ENCODE measurements at regions not wholly inside any gene's neighbourhood (a gene's known extent, or its start where the extent isn't known, plus 50 kb on each side); places are given as distances from the start of the nearest gene placed in this dataset.
"Not testable (repeated sequence)": the region's sequence is repeated elsewhere in the genome, so short reads cannot be mapped to it uniquely, and the experiment has no call there.

DNA sequence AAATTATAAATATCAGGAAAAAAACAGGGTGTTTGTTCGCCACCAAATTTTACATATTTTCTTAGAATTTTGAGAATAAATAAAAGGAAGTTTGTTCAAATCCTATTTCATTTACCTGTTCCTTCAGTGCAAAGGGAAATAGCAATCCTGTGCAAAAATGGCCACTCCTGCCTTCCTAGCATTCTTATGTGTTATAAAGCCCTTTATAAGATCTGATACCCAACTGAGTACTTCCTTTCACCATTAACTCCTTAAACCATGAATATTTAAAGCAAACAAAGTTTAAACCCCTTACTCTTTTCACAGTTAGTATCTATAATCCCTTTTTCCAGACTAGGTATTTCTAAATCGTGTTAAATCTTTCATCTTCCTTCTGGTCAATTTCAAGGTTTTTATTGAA is 427.8 kb downstream of the NR4A2 start:
- CTCF ChIA-PET: no interaction called here
- POLR2A ChIA-PET: no interaction called here
- DNase-seq (no peak), ATAC-seq (no peak)
- Mint-ChIP-seq H3K36me3 (ENCODE audit: low read depth) (no peaks in the 10 kb centered on the region), H3K27ac (no peak overlapping the region), H3K4me1 (ENCODE audit: low read depth) (no peaks in the 10 kb centered on the region), H3K27me3 (no peaks in the 10 kb centered on the region), H3K9me3 (no peaks in the 10 kb centered on the region), H3K4me3 (no peak overlapping the region)
- intact Hi-C loops (cut with micrococcal nuclease): no loop called here
- TF ChIP-seq, protein P1, sequence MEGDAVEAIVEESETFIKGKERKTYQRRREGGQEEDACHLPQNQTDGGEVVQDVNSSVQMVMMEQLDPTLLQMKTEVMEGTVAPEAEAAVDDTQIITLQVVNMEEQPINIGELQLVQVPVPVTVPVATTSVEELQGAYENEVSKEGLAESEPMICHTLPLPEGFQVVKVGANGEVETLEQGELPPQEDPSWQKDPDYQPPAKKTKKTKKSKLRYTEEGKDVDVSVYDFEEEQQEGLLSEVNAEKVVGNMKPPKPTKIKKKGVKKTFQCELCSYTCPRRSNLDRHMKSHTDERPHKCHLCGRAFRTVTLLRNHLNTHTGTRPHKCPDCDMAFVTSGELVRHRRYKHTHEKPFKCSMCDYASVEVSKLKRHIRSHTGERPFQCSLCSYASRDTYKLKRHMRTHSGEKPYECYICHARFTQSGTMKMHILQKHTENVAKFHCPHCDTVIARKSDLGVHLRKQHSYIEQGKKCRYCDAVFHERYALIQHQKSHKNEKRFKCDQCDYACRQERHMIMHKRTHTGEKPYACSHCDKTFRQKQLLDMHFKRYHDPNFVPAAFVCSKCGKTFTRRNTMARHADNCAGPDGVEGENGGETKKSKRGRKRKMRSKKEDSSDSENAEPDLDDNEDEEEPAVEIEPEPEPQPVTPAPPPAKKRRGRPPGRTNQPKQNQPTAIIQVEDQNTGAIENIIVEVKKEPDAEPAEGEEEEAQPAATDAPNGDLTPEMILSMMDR (IDR thresholded peaks at IDR 0.05): no peak

DNA sequence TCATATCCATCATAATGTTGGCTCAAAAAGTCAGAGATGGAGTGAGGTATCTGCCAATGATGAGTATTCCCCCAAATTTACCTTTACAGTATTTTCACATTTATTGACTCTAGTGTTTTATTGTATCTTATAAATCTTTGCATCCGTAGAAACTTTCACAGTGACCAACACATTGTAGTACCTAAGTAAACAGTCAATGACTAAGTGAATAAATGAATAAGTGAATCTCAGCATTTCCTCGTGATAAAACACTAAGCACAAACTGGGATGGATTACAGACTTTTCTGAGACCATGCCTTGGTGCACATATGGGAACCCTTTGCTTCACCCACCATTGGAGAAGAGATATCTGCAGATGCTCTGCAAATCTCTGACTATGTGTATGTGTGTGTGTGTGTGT is 429.9 kb downstream of the NR4A2 start:
- Mint-ChIP-seq H3K27me3 (no peaks in the 10 kb centered on the region), H3K36me3 (ENCODE audit: low read depth) (no peaks in the 10 kb centered on the region), H3K27ac (no peak overlapping the region), H3K4me1 (ENCODE audit: low read depth) (no peaks in the 10 kb centered on the region), H3K9me3 (no peaks in the 10 kb centered on the region), H3K4me3 (no peak overlapping the region)
- ChIA-PET CTCF (no interaction called here), POLR2A (no interaction called here)
- DNase-seq (no peak), ATAC-seq (no peak)
- TF ChIP-seq, protein P1 (IDR thresholded peaks at IDR 0.05): no peak
- intact Hi-C loops (cut with micrococcal nuclease): no loop called here

DNA sequence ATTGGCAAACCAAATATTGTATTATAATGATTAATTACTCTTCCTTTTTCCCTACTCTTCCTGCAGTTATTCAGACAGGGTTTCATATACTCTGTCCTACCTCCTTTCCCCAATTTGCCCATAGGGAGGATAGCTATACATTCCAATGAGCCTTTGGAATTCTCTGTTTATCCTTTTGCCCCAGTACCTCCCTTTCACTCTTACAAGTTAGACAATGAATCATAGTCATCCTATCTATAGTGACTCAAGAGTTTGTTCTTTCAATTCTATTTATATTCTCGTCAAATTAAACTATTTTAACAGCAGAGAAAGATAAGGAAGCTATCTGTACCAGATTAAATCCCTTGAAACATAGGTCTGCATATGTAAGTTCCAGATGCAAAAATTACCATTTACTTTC is 437.5 kb downstream of the NR4A2 start:
- Mint-ChIP-seq H3K9me3 (no peaks in the 10 kb centered on the region), H3K4me3 (no peak overlapping the region), H3K27me3 (no peaks in the 10 kb centered on the region), H3K36me3 (ENCODE audit: low read depth) (no peaks in the 10 kb centered on the region), H3K27ac (no peak overlapping the region), H3K4me1 (ENCODE audit: low read depth) (no peaks in the 10 kb centered on the region)
- no peak for DNase-seq
- no peak for ATAC-seq
- ChIA-PET POLR2A (no interaction called here), CTCF (no interaction called here)
- intact Hi-C loops (cut with micrococcal nuclease): no loop called here
- TF ChIP-seq, protein P1 (IDR thresholded peaks at IDR 0.05): no peak

DNA sequence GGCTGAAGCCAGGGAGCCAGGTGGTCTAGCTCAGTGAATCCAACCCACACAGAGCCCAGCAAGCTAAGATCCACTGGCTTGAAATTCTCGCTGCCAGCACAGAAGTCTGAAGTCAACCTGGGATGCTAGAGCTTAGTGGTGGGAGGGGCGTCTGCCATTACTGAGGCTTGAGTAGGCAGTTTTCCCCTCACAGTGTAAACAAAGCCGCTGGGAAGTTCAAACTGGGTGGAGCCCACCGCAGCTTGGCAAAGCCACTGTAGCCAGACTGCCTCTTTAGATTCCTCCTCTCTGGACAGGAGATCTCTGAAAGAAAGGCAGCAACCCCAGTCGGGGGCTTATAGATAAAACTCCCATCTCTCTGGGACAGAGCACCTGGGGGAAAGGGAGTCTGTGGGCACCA is 452.1 kb downstream of the NR4A2 start:
- H3K4me3 Mint-ChIP-seq, DNase-seq, POLR2A ChIA-PET: not testable (repeated sequence)

DNA sequence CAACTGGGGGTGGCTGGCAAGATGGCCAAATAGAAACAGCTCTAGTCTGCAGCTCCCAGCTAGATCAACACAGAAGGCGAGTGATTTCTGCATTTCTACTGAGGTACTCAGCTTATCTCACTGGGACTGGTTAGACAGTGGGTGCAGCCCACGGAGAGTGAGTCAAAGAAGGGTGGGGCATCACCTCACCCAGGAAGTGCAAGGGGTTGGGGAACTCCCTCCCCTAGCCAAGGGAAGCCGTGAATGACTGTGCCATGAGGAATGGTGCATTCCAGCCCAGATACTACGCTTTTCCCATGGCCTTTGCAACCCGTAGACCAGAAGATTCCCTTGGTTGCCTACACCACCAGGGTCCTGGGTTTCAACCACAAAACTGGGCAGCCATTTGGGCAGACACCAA is 452.6 kb downstream of the NR4A2 start:
- H3K27me3 Mint-ChIP-seq; H3K36me3 Mint-ChIP-seq (ENCODE audit: low read depth); intact Hi-C loops (cut with micrococcal nuclease); H3K4me3 Mint-ChIP-seq; CTCF ChIA-PET; H3K27ac Mint-ChIP-seq; ATAC-seq; POLR2A ChIA-PET; DNase-seq; H3K4me1 Mint-ChIP-seq (ENCODE audit: low read depth): not testable (repeated sequence)
- H3K9me3 Mint-ChIP-seq: peaks cover 35% of the 10 kb centered on the region

More for the DNA sequence above, 452.1 kb downstream of the NR4A2 start:
- H3K27me3 Mint-ChIP-seq; CTCF ChIA-PET; H3K27ac Mint-ChIP-seq; H3K36me3 Mint-ChIP-seq (ENCODE audit: low read depth); intact Hi-C loops (cut with micrococcal nuclease); ATAC-seq; H3K4me1 Mint-ChIP-seq (ENCODE audit: low read depth): not testable (repeated sequence)
- H3K9me3 Mint-ChIP-seq: peaks cover 35% of the 10 kb centered on the region

DNA sequence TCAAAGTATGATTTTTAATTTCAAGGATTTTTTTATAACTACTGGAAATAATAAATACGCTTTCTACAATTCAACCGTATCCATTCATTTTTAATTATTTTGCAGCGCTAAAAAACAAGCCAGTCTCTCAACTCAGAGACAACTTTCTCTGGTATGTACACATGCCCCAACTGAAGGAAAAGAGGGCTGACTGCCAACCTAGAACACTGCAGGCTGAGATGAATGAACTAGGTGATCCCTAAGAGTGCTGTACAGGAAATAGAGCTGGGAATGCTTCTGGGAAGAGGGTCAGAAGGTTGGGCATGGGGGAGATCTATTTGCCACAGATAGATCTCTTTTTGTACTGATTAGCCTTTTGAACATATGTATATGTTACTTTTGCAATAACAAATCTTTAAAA is 460.1 kb downstream of the NR4A2 start:
- Mint-ChIP-seq H3K27me3 (no peaks in the 10 kb centered on the region), H3K27ac (no peak overlapping the region), H3K4me3 (no peak overlapping the region), H3K4me1 (ENCODE audit: low read depth) (no peaks in the 10 kb centered on the region), H3K9me3 (peaks cover 18% of the 10 kb centered on the region), H3K36me3 (ENCODE audit: low read depth) (no peaks in the 10 kb centered on the region)
- DNase-seq: no peak
- intact Hi-C loops (cut with micrococcal nuclease): no loop called here
- TF ChIP-seq, protein P1 (IDR thresholded peaks at IDR 0.05): no peak
- ATAC-seq: no peak
- ChIA-PET POLR2A (no interaction called here), CTCF (no interaction called here)
